IPS-11a (cell line): ENCODE measurements at regions not wholly inside any gene's neighbourhood (a gene's known extent, or its start where the extent isn't known, plus 50 kb on each side); places are given as distances from the start of the nearest gene placed in this dataset.
"Not testable (repeated sequence)": the region's sequence is repeated elsewhere in the genome, so short reads cannot be mapped to it uniquely, and the experiment has no call there.

ENCODE experiments used
- H3K4me3 ChIP-seq: one replicate; pipeline ENCODE4 v1.5.1; 2013; ENCODE audit warnings: low read depth, low read length, control low read depth

DNA sequence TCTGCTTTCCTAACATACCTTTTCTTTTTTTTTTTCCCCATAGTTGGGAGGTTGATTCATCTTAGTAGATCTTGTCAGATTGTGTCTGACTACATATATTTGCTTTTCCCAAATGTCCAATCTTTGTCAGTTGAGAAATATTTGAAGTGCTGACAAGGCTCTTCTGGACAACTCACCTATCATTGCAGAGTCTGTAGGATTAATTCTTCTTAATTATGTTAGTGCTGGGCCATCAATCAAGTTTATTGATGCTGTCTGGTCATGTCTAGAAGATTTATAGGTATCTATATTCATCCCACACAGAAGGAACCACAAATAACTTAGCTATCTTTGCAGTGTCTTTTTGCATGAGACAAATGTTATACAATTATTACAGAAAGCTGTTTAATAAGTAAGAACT, 310.6 kb downstream of the ACTR3B start:
- no peak overlapping the region for H3K4me3 ChIP-seq

DNA sequence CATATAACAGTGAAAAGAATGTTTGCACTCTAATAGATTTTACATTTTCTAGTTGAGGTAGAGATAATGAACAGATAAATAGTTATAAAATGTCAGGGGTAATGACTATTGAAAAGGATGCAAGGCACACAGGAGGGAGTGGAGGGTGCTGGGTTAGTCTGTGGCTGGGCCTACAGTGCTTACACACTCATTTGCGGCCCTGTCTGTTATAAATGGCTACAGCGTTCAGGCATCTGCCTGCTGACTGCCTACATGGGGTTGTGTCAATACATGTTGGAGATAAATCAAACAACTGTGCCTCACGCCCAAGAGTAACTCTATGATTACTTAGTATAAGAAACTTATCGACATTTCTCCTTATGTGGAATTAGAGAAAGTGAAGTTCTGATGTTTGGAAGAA, 313.3 kb downstream of the ACTR3B start:
- no peak overlapping the region for H3K4me3 ChIP-seq

DNA sequence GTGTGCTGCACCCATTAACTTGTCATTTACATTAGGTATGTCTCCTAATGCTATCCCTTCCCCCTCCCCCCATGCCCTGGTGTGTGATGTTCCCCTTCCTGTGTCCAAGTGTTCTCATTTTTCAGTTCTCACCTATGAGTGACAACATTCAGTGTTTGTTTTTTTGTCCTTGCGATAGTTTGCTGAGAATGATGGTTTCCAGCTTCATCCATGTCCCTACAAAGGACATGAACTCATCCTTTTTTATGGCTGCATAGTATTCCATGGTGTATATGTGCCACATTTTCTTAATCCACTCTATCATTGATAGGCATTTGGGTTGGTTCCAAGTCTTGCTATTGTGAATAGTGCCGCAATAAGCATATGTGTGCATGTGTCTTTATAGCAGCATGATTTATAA, 316.7 kb downstream of the ACTR3B start:
- H3K4me3 ChIP-seq: not testable (repeated sequence)

DNA sequence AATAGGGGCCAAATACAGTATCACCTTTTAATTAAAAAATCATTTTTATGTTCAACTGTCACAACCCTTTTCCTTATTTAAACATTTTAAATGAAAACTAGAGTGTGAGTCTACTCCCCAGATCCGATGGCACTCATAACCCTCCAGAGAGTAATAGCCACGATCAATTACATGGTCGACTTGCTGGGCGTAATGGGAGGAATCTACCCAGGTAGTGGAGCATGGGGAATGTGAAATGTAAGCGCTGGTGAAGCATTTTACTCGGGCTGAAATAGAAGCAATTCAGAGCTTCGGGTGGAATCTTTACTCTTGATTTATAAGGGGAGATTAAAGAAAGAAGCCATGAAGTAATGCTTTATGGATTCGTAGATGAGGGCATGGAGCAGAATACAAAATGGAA, 321.9 kb downstream of the ACTR3B start:
- H3K4me3 ChIP-seq: no peak overlapping the region

DNA sequence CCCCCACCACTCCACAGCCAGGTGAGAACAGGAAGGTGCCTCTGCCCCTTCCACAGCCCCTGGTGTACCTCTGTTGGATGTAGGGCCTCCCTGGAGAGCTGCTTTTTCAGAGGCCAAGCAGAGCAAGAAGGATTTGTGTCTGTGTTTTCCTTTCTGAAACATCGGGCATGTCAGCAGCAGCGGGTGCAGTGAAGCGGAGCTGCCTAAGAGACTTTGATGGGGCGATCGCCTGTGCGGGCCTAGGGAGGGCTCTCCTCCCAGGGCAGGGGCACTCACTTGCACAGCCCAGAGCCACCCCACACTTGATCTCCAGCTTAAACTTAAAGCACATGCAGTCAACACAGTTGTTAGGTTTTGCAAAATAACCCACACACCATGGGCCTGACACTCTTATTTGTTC, 324.7 kb downstream of the ACTR3B start:
- H3K4me3 ChIP-seq: no peak overlapping the region

DNA sequence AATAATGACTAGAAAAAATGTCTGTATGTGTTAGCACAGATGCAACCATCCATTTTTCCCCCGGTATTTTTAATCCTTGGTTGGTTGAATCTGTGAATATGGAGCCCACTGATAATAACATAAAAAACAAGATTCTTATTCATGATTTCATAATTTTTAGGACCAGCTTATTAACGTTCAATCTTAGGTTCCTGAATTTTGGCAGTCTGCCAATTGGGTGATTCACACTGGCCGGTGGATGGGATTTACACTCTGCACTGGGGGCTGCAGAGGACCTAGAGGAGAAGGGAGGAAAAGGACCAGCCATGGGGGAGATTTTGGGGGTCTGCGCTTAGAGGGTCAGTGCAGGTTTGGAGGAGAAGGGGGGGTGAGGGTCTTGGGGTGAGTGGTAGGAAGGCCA, 327.9 kb downstream of the ACTR3B start:
- no peak overlapping the region for H3K4me3 ChIP-seq

DNA sequence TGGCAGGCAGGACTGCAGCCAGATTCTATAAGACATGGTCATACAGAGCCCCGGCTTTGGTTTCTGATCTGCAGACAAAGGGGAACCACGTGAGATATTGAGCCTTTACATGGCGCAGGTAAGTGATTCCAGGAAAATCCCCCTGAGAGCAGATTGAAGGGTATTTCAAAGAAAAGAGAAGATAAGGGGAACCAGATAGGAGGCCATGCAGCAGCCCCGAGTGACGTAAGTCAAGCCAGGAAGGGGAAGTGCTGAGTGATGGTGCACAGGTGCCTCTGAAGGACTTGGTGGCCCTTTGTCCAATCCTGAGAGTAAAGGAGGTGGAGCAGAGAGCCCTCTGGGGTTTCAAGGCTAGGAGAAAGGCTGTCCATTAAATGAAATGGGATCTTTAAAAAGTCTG, 329.0 kb downstream of the ACTR3B start:
- no peak overlapping the region for H3K4me3 ChIP-seq

DNA sequence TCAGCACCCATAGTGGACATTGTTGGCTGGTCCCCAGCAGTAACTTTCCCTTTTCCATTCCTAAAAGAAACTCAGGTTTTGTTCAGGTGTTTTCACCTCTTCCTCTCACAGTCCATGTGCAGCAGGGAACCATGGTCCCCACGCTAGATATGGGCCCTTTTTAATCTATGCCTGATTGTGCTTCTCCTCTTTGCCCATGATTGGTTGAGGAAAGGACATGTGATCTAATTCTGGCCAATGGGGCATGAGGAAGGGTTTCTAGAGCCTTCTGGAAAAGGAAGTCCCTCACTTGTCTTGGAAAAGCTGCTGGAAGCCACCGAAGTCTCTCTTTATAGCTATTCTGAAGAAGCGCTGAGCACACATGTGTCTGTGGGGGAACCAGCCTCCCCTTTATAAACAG, 330.7 kb downstream of the ACTR3B start:
- H3K4me3 ChIP-seq: no peak overlapping the region

DNA sequence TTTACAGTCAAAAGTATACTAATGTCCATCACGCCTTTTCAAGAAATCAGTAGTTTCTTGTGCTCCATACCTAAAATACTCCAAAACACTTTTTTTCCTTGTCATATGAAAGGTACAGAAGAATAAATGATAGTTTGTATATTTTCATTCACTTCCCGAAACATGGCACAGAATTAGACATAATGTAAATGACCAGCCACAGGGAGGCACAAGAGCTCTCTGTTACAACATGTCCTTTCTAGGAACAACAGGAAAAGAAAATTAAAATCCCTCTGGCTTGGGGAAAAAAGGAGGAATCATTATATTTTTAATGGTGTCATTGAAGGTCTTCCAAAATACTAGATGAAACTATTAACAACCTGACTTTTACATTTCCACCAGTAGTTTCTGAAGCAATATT, 331.2 kb downstream of the ACTR3B start:
- no peak overlapping the region for H3K4me3 ChIP-seq

DNA sequence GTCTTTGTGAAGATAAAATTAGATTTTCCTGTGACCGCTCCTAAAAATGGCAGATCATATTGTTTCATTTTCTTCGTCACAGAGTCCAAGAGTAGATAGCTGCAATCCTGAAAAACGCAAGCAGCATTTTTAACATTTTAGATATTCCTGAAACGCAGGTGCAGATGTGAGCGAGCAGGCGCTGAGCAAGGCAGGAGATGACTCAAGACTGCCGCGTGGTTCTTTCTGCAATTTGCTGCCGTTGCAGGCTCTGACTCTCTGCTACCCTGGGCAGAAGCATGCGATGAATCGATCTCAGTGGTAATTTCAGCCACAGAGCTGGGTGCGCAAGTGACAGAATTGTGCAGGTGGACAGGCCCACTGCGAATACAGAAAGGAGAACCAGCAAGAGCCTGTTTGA, 331.9 kb downstream of the ACTR3B start:
- no peak overlapping the region for H3K4me3 ChIP-seq

DNA sequence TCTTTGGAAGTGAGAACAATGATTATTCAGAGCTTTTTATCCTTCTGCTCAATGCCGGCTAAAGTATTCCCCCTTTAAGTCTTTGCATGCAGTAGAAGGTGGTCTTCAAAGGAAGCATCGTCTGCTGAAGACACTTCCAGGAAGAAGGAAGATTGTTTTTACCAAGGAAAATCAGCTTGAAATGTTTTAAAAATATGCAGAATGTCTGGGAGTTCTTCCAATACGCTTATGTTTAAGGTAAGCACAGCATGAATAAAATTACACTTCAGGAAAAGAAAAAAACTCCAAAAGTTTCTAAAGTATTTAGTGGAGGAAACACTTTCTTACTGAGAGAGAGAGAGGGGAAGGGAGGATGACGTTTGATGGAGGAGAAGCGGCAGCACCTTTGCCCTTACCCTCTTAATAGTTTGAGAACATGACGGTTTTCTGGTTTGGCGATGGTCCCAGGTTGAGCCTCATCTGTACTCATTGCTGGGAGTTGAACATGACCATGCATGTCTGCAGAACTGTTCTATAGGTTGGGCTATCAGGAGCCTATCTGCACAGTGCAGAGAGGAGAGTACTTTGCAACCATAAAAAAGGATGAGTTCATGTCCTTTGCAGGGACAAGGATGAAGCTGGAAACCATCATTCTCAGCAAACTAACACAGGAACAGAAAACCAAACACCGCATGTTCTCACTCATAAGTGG, 338.1 kb downstream of the ACTR3B start:
- no peak overlapping the region for H3K4me3 ChIP-seq

DNA sequence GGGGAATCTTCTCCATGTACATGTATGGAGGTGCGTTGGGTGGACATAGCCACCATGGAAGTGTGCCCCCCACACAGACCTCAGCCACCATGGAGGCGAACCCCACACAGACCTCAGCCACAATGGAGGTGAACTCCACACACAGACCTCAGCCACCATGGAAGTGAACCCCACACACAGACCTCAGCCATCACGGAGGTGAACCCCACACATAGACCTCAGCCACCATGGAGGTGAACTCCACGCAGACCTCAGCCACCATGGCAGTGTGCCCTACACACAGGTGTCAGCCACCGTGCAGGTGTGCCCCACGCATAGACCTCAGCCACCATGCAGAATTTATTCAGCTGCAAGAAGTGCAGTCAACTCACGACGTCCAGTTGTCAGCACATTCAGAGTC, 339.7 kb downstream of the ACTR3B start:
- no peak overlapping the region for H3K4me3 ChIP-seq

DNA sequence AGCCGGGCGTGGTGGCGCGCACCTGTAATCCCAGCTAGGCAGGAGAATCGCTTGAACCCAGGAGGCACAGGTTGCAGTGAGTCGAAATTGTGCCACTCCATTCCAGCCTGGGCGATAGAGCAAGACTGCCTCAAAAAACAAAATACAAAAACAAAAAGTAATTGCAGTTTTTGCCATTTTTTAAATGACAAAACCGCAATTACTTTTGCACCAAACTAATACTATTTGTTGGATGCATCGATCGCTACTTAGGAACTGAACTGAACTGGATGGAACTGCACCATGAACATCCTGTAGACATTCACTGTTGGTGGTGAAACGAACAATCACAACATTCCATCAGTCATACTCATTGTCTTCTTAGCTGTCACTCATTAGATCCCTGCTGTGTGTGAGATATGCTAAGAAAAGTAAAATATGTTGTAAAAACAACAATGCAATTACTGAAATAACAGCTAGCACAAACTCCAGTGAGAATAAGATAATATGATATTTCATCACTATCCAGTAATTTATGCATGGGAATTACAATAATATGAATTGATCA, 341.2 kb downstream of the ACTR3B start:
- H3K4me3 ChIP-seq: no peak overlapping the region

DNA sequence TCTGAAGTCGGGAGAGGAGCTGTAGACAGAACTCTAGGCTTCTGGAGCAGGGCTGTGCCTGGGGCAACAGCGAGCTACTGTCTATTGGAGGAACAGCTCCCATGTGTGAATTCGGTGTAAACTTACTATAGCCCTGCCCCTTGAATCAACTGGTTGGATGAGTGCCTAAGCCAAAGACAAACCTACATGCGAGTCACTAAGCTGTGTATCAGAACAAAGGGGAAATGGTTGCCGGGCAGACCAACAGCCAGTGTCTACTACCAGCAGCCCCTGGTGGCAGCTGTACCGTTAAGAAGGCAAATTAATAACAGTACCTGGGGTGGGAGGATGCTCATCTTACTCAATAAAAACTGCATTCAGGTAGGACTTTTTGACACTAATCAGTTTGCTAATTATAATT, 343.6 kb downstream of the ACTR3B start:
- H3K4me3 ChIP-seq: no peak overlapping the region

DNA sequence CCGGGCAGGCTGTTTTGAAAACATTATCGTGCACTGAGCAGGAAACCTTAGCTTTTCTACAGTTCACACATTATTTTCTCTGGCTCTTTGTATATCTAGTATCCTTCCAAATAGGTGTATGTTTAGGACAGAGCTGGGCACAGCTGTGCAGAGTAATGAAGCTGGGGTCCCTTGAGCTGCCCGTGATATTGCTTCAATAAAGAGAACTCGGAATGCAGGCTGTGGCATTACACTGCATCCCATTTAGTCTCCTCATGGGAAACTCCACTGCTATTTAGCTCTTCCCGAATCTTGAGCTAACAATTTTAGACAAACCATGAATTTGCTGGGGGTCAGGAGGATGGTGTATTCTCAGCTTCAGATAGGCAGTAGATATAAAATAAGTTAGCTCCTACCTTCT, 348.3 kb downstream of the ACTR3B start:
- H3K4me3 ChIP-seq: no peak overlapping the region

DNA sequence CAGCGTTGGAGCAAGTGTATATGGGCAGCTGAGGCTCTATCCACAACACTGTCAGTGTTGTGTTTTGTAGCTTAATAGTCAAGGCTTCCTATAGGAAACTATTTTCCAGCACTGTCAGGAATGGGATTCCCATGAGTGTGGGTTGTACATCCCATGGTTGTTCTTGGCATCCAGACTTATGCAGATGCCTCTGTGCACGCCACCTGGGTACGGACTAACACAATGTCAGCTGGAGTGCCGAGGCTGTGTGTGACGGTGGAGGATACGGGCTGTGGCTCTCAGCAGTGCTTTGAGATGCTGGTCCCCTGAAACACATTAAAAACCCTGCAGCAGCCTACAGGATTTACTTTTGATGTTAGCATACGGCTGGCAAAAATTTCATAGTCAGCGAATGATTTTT, 350.0 kb downstream of the ACTR3B start:
- no peak overlapping the region for H3K4me3 ChIP-seq

DNA sequence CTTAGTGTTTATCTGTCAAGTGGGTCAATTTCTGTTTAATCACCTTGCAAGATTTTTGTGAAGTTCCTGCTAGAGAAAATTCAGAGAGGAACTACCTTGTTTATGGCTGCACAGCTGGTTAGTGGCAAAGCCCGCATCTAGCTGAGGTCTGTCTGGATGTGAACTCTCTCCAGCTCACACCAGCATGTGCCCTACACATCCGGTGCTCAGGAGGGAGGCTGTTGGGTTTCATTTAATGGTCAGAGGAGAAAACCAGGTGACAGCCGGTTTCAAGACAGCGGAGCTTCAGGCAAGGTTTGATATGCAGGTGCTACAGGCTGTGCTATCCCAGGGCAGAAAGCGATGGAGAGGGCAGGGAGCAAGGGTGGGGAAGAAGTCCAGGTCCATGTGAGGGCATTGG, 351.1 kb downstream of the ACTR3B start:
- no peak overlapping the region for H3K4me3 ChIP-seq

DNA sequence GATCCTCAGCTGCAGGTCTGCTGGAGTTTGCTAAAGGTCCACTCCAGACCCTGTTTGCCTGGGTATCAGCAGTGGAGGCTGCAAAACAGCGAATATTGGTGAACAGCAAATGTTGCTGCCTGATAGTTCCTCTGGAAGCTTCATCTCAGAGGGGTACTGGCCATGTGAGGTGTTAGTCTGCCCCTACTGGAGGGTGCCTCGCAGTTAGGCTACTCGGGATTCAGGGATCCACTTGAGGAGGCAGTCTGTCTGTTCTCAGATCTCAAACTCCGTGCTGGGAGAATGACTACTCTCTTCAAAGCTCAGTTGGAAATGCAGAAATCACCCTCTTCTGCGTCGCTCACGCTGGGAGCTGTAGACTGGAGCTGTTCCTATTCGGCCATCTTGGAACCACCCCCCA, 362.7 kb downstream of the ACTR3B start:
- H3K4me3 ChIP-seq: not testable (repeated sequence)

DNA sequence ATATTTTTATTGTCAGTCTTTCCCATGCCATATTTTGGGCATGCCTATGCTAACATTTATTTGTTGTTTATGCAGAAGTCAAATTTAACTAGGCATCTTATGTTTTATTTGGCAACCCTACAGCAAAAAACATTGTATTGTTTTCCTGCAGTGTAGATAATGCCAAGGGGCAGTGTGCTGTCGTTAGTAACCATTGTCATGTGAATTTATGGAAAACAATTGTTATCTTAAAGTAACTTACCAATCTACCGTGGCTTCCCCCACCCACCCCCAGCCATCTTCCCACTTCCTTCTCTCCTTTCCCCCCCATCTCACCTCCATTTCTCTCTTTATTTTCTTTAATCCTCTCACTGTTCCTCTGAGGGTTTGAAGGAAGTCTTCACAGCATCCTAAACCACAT, 370.5 kb downstream of the ACTR3B start:
- no peak overlapping the region for H3K4me3 ChIP-seq

DNA sequence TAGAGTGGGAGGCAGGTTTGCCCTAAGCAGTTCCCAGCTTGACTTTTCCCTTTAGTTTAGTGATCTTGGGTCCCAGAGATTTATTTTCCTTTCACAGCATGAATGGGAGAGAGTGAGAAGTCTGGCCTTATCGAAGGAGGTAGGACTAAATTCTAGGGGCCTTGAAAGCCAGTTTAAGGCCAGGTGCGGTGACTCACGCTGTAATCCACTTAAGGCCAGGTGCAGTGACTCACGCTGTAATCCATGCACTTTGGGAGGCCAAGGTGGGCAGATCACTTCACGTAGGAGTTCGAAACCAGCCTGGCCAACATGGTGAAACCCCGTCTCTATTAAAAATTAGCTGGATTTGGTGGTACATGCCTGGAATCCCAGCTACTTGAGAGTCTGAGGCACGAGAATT, 392.2 kb downstream of the ACTR3B start:
- no peak overlapping the region for H3K4me3 ChIP-seq

DNA sequence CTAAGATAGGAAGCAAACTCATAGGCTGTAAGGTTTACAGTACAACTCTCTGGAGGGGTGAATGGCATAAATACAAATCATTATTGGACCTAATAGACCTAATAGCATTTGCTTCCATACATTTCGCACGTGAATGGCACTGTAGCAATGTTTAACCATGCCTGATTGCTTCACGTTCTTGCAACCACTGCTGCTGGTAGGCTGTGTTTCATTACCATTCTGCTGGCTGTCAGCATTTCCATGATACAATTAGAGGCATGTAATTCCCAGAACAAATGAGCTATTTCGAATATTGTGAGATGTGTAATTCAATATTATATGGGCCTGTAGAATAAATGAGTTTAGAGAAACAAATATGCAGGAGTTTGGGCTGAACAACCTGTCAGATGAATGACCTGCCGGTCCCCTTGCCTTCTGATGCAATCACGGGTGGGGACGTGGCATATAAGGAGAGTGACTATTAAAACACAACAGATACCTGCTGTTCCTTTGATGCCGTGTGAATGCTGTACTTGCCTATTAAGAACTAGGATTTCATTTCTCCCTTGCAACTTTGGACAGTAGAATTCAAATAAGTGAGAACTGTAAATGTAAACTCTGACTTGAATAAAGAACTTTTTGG, 393.4 kb downstream of the ACTR3B start:
- H3K4me3 ChIP-seq: no peak overlapping the region

DNA sequence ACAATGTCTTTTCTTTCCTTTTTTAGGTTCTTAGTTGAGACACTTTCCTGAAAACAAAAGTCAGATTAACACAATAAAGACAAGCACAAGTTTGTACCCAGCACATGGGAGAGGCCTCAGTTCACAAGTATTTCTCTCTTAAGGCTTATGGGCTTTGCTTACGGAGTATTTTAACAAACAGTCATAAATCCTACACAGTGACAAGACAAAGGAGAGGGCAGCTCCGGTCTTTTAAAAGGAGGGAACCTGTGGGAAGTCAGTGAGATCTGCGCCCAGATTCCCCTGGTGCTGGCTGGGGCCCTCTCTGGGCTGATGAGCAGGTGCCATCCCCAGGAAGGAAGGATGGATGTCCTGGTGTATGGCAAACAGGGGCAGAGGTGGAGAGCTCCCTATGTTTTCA, 398.6 kb downstream of the ACTR3B start:
- H3K4me3 ChIP-seq: no peak overlapping the region

DNA sequence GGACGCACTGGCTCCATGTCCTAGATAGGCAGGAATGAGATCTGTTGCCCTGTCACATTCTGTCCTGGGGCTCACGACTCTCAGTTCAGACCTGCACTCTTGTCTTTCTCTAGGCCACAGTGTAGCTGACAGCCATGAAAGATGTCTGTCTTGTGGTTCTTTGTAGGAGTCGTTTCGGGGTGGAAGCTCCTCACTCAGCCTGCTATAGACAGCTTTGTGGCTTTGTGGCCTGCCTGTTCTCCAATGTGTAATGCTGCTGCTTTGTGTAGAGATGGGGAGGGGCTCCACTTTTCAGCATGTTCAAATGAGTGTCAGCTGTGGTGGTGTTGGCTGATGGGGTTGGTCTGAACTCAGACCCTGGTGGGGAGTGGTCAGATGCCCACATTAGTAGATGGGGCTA, 410.7 kb downstream of the ACTR3B start:
- no peak overlapping the region for H3K4me3 ChIP-seq
